ENCODE measurements at regions not wholly inside any gene's neighbourhood (a gene's known extent, or its start where the extent isn't known, plus 50 kb on each side); places are given as distances from the start of the nearest gene placed in this dataset.

- no peak for DNase-seq (ENCODE audit: low read depth in 1 of 2, low spot score in 1 of 2)
- Histone ChIP-seq H3K27ac (replicated peaks) (no peak overlapping the region), H3K27me3 (ENCODE audit: insufficient read depth, poor library complexity, severe bottlenecking) (no peaks in the 10 kb centered on the region), H3K4me3 (replicated peaks; ENCODE audit: insufficient read depth, low read length) (no peak overlapping the region)
- no peak for TF ChIP-seq POLR2AphosphoS5 (IDR thresholded peaks at IDR 0.05; ENCODE audit: low read depth)
- no peak for TF ChIP-seq REST (IDR thresholded peaks at IDR 0.05; ENCODE audit: insufficient replicate concordance, low read depth)
- no peak for TF ChIP-seq CTCF (IDR thresholded peaks at IDR 0.05; ENCODE audit: insufficient read depth, low read length)
- TF ChIP-seq SPI1 (IDR thresholded peaks at IDR 0.05; ENCODE audit: borderline replicate concordance, low read depth): no peak
- no peak for TF ChIP-seq GABPA (IDR thresholded peaks at IDR 0.05; ENCODE audit: low read depth)
Observed at GRCh38 chr10:42419789-42420188, 218.6 kb downstream of the ZNF33B start.

GRCh38 chr10:42380926-42381547 lies 257.3 kb downstream of the ZNF33B start:
- TF ChIP-seq GABPA (IDR thresholded peaks at IDR 0.05; ENCODE audit: low read depth) (no peak), SPI1 (IDR thresholded peaks at IDR 0.05; ENCODE audit: borderline replicate concordance, low read depth) (no peak), REST (IDR thresholded peaks at IDR 0.05; ENCODE audit: insufficient replicate concordance, low read depth) (no peak), CTCF (IDR thresholded peaks at IDR 0.05; ENCODE audit: insufficient read depth, low read length) (no peak), POLR2AphosphoS5 (IDR thresholded peaks at IDR 0.05; ENCODE audit: low read depth) (no peak)
- DNase-seq (ENCODE audit: low read depth in 1 of 2, low spot score in 1 of 2): no peak
- Histone ChIP-seq H3K27me3 (ENCODE audit: insufficient read depth, poor library complexity, severe bottlenecking) (no peaks in the 10 kb centered on the region), H3K4me3 (replicated peaks; ENCODE audit: insufficient read depth, low read length) (no peak overlapping the region), H3K27ac (replicated peaks) (no peak overlapping the region)

GRCh38 chr10:42367532-42368230 lies 270.7 kb downstream of the ZNF33B start:
- DNase-seq (ENCODE audit: low read depth in 1 of 2, low spot score in 1 of 2): peak in 1 of 2 experiments; percentile 5
- TF ChIP-seq GABPA (IDR thresholded peaks at IDR 0.05; ENCODE audit: low read depth): no peak
- TF ChIP-seq REST (IDR thresholded peaks at IDR 0.05; ENCODE audit: insufficient replicate concordance, low read depth): no peak
- TF ChIP-seq CTCF (IDR thresholded peaks at IDR 0.05; ENCODE audit: insufficient read depth, low read length): no peak
- no peak for TF ChIP-seq POLR2AphosphoS5 (IDR thresholded peaks at IDR 0.05; ENCODE audit: low read depth)
- TF ChIP-seq SPI1 (IDR thresholded peaks at IDR 0.05; ENCODE audit: borderline replicate concordance, low read depth): no peak
- H3K27ac ChIP-seq (replicated peaks): no peak overlapping the region
- H3K4me3 ChIP-seq (replicated peaks; ENCODE audit: insufficient read depth, low read length): no peak overlapping the region
- H3K27me3 ChIP-seq (ENCODE audit: insufficient read depth, poor library complexity, severe bottlenecking): no peaks in the 10 kb centered on the region
